Lower leg skin (tissue), 4 donors: ENCODE measurements at regions not wholly inside any gene's neighbourhood (a gene's known extent, or its start where the extent isn't known, plus 50 kb on each side); places are given as distances from the start of the nearest gene placed in this dataset.

Source experiments
- DNase-seq, 2 donors: peaks; one replicate each; pipeline ENCODE4 v3.0.0-alpha.2; 2019; ENCODE audit warnings: low spot score in 2 of 2
- H3K4me3 ChIP-seq: fragments of 200-600 bp; sonication (generic); 2 replicates; pipeline ENCODE4 v1.5.1; 2017; ENCODE audit warnings: mild to moderate bottlenecking, low read depth; ENCODE audit not compliant: poor library complexity, severe bottlenecking
- CTCF ChIP-seq, 3 donors: fragments of 450-650 bp; IDR thresholded peaks; one replicate each; pipeline ENCODE4 v1.5.1; 2016; ENCODE audit warnings: antibody characterized with exemption in 3 of 3, mild to moderate bottlenecking in 3 of 3, moderate library complexity in 2 of 3
- POLR2A ChIP-seq, 2 donors: fragments of 450-650 bp; IDR thresholded peaks; one replicate each; pipeline ENCODE4 v1.6.1; 2016 to 2017; ENCODE audit warnings: antibody characterized with exemption in 2 of 2, mild to moderate bottlenecking in 1 of 2, moderate library complexity in 1 of 2
- WGBS, 2 donors: methylation state at CpG; one replicate each; pipeline ENCODE4 v1.1.5; 2018; 5-methylcytosine and 5-hydroxymethylcytosine counted together
- intact Hi-C: fragments of 100-400 bp; cut with DNase I; formaldehyde crosslinking; loops from one replicate; pipeline ENCODE4 v1.15.0; 2023; ENCODE audit warnings: low total_unique reads

DNA sequence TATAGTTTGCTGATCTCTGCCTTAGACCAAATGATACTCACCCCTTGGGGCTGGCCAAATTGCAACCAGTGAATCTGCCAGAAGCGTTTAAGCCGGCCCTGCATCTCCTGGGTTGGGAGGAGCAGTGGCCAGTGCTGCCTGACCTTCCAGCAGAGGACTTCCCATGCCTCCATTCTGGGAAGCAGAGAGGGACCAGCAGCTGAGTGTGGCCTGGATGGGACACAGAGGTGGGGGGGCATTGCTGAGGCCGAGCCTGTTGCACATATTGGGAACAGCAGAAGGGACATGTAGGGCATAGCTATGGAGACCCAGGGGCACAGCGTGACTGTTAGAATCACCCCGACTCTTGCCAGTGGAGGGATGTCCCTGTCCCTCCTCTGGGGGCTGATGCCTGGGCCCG is 93.3 kb downstream of the CPZ start:
- WGBS, 2 donors, result 84 to 86% methylated on average over 6 of the region's 6 CpGs
- intact Hi-C loops, result no loop called here
- DNase-seq, result no peak
- no peak overlapping the region for H3K4me3 ChIP-seq
- TF ChIP-seq CTCF (IDR thresholded peaks at IDR 0.05) (no peak), POLR2A (IDR thresholded peaks at IDR 0.05) (no peak)

- no peak for DNase-seq
- no peak overlapping the region for H3K4me3 ChIP-seq
- intact Hi-C loops, result no loop called here
- 94 to 96% methylated on average over 5 of the region's 5 CpGs for WGBS, 2 donors
- TF ChIP-seq CTCF (IDR thresholded peaks at IDR 0.05) (no peak), POLR2A (IDR thresholded peaks at IDR 0.05) (no peak)
Measured at GRCh38 chr4:8683462-8683861, 90.9 kb downstream of the CPZ start.

DNA sequence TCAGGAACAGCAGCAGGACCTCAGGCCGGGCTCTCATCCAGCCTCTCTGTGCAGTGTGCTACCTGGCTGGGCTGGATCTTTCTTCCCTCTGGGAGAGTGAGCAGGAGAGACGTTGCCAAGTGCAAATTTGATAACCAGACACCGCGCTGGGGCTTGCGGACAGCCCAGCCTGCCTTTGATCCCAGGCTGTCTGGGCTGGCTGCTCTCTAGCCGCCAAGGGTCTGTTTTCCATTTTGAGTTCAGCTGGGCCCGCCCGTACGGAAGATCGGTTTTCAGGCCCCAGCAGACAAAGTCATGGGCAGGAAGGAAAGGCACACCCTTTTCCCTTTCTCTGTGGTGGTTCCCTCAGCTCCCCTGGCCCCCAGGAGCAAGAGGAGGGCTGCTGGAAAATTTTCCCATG is 90.2 kb downstream of the CPZ start:
- no peak overlapping the region for H3K4me3 ChIP-seq
- intact Hi-C loops, result no loop called here
- no peak for DNase-seq
- TF ChIP-seq POLR2A (IDR thresholded peaks at IDR 0.05) (no peak), CTCF (IDR thresholded peaks at IDR 0.05) (no peak)
- WGBS, 2 donors, result 19 to 25% methylated on average over 10 of the region's 10 CpGs

GRCh38 chr4:8682296-8682695 is 89.7 kb downstream of the CPZ start:
- H3K4me3 ChIP-seq, result no peak overlapping the region
- intact Hi-C loops, result no loop called here
- no peak for TF ChIP-seq CTCF (IDR thresholded peaks at IDR 0.05)
- no peak for TF ChIP-seq POLR2A (IDR thresholded peaks at IDR 0.05)
- 78 to 85% methylated on average over 4 of the region's 4 CpGs for WGBS, 2 donors
- no peak for DNase-seq

GRCh38 chr4:8681391-8681790 is 88.8 kb downstream of the CPZ start:
- no peak for DNase-seq
- intact Hi-C loops, result no loop called here
- H3K4me3 ChIP-seq, result no peak overlapping the region
- 49 to 65% methylated on average over 11 of the region's 11 CpGs for WGBS, 2 donors
- TF ChIP-seq POLR2A (IDR thresholded peaks at IDR 0.05) (no peak), CTCF (IDR thresholded peaks at IDR 0.05) (no peak)

DNA sequence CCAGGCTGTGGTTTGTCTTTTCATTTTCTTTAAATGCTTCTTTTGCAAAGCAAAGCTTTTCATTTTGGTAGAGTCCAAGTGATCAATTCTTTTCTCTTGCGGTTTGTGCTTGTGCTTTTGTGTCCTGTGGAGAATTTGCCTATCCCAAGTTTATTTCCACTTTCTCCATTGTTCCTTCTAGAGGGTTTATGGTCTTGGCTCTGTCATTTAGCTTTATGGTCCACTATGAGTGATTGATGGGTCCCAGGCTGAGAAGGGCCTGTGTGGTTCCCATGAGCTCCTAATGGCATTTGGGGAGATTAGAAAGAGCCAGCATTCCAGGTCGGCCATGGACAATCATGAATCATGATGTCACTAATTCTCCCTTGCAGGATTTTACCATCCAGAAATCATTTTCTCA is 86.5 kb downstream of the CPZ start:
- 43 to 44% methylated on average over 2 of the region's 2 CpGs for WGBS, 2 donors
- TF ChIP-seq CTCF (IDR thresholded peaks at IDR 0.05), result no peak
- no peak for TF ChIP-seq POLR2A (IDR thresholded peaks at IDR 0.05)
- intact Hi-C loops, result no loop called here
- H3K4me3 ChIP-seq, result no peak overlapping the region
- no peak for DNase-seq
